ENCODE measurements at regions not wholly inside any gene's neighbourhood (a gene's known extent, or its start where the extent isn't known, plus 50 kb on each side); places are given as distances from the start of the nearest gene placed in this dataset.

DNA sequence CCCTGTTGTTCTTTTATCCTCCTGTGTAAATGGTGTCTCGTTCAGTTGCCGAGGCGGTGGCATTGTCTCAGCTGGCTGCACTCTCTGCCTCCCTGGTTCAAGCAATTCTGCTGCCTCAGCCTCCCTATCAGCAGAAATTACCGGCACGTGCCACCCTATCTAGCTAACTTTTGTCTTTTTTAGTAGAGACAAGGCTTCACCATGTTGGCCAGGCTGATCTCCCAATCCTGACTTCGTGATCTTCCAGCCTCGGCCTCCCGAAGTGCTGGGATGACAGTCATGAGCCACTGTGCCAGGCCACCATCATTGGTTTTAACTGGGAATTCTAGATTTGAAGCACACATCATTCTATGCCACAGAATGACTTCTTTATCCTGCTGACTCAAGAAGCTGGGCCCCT is 175.3 kb upstream of the ALG10B start:
- TF ChIP-seq ZNF274 (IDR thresholded peaks at IDR 0.05; ENCODE audit: low read depth, low read length) (no peak), YY1 (IDR thresholded peaks at IDR 0.05; ENCODE audit: insufficient read depth, insufficient read length) (no peak), SUZ12 (IDR thresholded peaks at IDR 0.05; ENCODE audit: extremely low read depth, insufficient read depth, insufficient read length) (no peak)

All from NT2/D1 (cell line).